SK-N-SH treated with all-trans-retinoic acid at 6 μM for 48 hours (cell line): ENCODE measurements at regions not wholly inside any gene's neighbourhood (a gene's known extent, or its start where the extent isn't known, plus 50 kb on each side); places are given as distances from the start of the nearest gene placed in this dataset.

ENCODE experiments used
- ATAC-seq: fragments of 200-7000 bp; cut with Tn5 transposase; 3 replicates; pipeline ENCODE4 v1.9.1; 2020; ENCODE audit warnings: mild to moderate bottlenecking, moderate library complexity
- ARNTL ChIP-seq: fragments of 450-650 bp; formaldehyde crosslinking; IDR thresholded peaks from 2 replicates; pipeline ENCODE4 v1.5.0; 2020; ENCODE audit warnings: low read depth, mild to moderate bottlenecking, moderate library complexity, borderline replicate concordance
- BACH2 ChIP-seq: fragments of 250-450 bp; sonication (Bioruptor Pico); IDR thresholded peaks from 2 replicates; pipeline ENCODE4 v1.9.0; 2021; ENCODE audit warnings: mild to moderate bottlenecking, borderline replicate concordance
- CREB5 ChIP-seq: fragments of 250-450 bp; sonication (Bioruptor Pico); IDR thresholded peaks from 2 replicates; pipeline ENCODE4 v1.5.1; 2020; ENCODE audit warnings: low read depth, mild to moderate bottlenecking, moderate library complexity
- CSDC2 ChIP-seq: fragments of 250-450 bp; sonication (Bioruptor Pico); IDR thresholded peaks from 2 replicates; pipeline ENCODE4 v1.5.0; 2020; ENCODE audit warnings: mild to moderate bottlenecking, moderate library complexity
- ESRRG ChIP-seq: fragments of 250-450 bp; sonication (Bioruptor Pico); IDR thresholded peaks from 2 replicates; pipeline ENCODE4 v1.6.1; 2021; ENCODE audit warnings: mild to moderate bottlenecking
- GLIS3 ChIP-seq: fragments of 250-450 bp; sonication (Bioruptor Pico); IDR thresholded peaks from 2 replicates; pipeline ENCODE4 v1.5.0; 2020; ENCODE audit warnings: mild to moderate bottlenecking, moderate library complexity
- ISL1 ChIP-seq: fragments of 250-450 bp; sonication (Bioruptor Pico); IDR thresholded peaks from 2 replicates; pipeline ENCODE4 v2.1.2; 2022; ENCODE audit warnings: mild to moderate bottlenecking, moderate library complexity
- OSR1 ChIP-seq: fragments of 250-450 bp; sonication (Bioruptor Pico); IDR thresholded peaks from 2 replicates; pipeline ENCODE4 v1.8.0; 2022; ENCODE audit warnings: moderate library complexity, mild to moderate bottlenecking, inconsistent platforms
- PPARA ChIP-seq: fragments of 250-450 bp; sonication (Bioruptor Pico); IDR thresholded peaks from 2 replicates; pipeline ENCODE4 v1.5.0; 2020; ENCODE audit warnings: mild to moderate bottlenecking, borderline replicate concordance
- SNAI2 ChIP-seq: fragments of 250-450 bp; sonication (Bioruptor Pico); IDR thresholded peaks from 2 replicates; pipeline ENCODE4 v1.5.0; 2020; ENCODE audit warnings: mild to moderate bottlenecking, moderate library complexity
- TCF4 ChIP-seq: fragments of 250-450 bp; sonication (Bioruptor Pico); IDR thresholded peaks from 2 replicates; pipeline ENCODE4 v1.8.0; 2021; ENCODE audit warnings: mild to moderate bottlenecking, moderate library complexity, borderline replicate concordance
- TOX ChIP-seq: fragments of 250-450 bp; sonication (Bioruptor Pico); IDR thresholded peaks from 2 replicates; pipeline ENCODE4 v1.8.0; 2021; ENCODE audit warnings: mild to moderate bottlenecking, moderate library complexity, borderline replicate concordance
- ZFP3 ChIP-seq: fragments of 250-450 bp; sonication (Bioruptor Pico); IDR thresholded peaks from 2 replicates; pipeline ENCODE4 v1.5.0; 2020; ENCODE audit warnings: mild to moderate bottlenecking, moderate library complexity
- ZFP30 ChIP-seq: fragments of 450-650 bp; formaldehyde crosslinking; IDR thresholded peaks from 2 replicates; pipeline ENCODE4 v1.5.0; 2022; ENCODE audit warnings: mild to moderate bottlenecking, moderate library complexity
- ZNF70 ChIP-seq: fragments of 450-650 bp; formaldehyde crosslinking; IDR thresholded peaks from 2 replicates; pipeline ENCODE4 v1.5.0; 2020; ENCODE audit warnings: mild to moderate bottlenecking, moderate library complexity
- TF ChIP-seq, protein P1 (sequence below): fragments of 250-450 bp; sonication (Bioruptor Pico); IDR thresholded peaks from 2 replicates; pipeline ENCODE4 v1.8.0; 2020; ENCODE audit warnings: mild to moderate bottlenecking, moderate library complexity, borderline replicate concordance
- TF ChIP-seq, protein P2 (sequence below): fragments of 250-450 bp; sonication (Bioruptor Pico); IDR thresholded peaks from 2 replicates; pipeline ENCODE4 v1.5.1; 2021; ENCODE audit warnings: mild to moderate bottlenecking, moderate library complexity
- TF ChIP-seq, protein P3 (sequence below): fragments of 250-450 bp; sonication (Bioruptor Pico); IDR thresholded peaks from 2 replicates; pipeline ENCODE4 v1.5.0; 2020; ENCODE audit warnings: mild to moderate bottlenecking, moderate library complexity

DNA sequence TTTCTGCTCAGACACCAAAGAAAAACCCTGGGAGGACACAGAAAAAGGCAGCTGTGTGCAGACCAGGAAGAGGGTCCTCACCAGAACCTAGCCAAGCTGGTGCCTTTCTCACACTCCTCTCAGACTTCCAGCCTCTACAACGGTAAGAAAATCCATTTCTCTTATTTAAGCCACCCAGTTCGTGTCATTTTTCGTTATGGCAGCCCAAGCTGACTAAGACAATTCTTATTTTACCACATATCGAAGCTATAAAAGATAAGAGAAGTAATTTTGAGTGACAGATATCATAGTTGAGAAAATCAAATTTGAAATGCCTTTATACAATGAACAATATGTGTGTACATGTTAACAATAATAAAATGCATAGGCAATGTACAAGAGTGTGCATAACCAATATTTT is 219.5 kb downstream of the CBLN2 start:
- TF ChIP-seq, protein P1, sequence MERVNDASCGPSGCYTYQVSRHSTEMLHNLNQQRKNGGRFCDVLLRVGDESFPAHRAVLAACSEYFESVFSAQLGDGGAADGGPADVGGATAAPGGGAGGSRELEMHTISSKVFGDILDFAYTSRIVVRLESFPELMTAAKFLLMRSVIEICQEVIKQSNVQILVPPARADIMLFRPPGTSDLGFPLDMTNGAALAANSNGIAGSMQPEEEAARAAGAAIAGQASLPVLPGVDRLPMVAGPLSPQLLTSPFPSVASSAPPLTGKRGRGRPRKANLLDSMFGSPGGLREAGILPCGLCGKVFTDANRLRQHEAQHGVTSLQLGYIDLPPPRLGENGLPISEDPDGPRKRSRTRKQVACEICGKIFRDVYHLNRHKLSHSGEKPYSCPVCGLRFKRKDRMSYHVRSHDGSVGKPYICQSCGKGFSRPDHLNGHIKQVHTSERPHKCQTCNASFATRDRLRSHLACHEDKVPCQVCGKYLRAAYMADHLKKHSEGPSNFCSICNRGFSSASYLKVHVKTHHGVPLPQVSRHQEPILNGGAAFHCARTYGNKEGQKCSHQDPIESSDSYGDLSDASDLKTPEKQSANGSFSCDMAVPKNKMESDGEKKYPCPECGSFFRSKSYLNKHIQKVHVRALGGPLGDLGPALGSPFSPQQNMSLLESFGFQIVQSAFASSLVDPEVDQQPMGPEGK (CRISPR knock-in tag), result no peak
- no peak for TF ChIP-seq ZFP30
- TF ChIP-seq, protein P2, sequence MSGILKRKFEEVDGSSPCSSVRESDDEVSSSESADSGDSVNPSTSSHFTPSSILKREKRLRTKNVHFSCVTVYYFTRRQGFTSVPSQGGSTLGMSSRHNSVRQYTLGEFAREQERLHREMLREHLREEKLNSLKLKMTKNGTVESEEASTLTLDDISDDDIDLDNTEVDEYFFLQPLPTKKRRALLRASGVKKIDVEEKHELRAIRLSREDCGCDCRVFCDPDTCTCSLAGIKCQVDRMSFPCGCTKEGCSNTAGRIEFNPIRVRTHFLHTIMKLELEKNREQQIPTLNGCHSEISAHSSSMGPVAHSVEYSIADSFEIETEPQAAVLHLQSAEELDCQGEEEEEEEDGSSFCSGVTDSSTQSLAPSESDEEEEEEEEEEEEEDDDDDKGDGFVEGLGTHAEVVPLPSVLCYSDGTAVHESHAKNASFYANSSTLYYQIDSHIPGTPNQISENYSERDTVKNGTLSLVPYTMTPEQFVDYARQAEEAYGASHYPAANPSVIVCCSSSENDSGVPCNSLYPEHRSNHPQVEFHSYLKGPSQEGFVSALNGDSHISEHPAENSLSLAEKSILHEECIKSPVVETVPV (CRISPR knock-in tag), result no peak
- no peak for TF ChIP-seq SNAI2 (CRISPR knock-in tag)
- TF ChIP-seq ZNF70 (CRISPR knock-in tag), result no peak
- no peak for TF ChIP-seq TOX (CRISPR knock-in tag)
- no peak for TF ChIP-seq BACH2 (CRISPR knock-in tag)
- TF ChIP-seq, protein P3, sequence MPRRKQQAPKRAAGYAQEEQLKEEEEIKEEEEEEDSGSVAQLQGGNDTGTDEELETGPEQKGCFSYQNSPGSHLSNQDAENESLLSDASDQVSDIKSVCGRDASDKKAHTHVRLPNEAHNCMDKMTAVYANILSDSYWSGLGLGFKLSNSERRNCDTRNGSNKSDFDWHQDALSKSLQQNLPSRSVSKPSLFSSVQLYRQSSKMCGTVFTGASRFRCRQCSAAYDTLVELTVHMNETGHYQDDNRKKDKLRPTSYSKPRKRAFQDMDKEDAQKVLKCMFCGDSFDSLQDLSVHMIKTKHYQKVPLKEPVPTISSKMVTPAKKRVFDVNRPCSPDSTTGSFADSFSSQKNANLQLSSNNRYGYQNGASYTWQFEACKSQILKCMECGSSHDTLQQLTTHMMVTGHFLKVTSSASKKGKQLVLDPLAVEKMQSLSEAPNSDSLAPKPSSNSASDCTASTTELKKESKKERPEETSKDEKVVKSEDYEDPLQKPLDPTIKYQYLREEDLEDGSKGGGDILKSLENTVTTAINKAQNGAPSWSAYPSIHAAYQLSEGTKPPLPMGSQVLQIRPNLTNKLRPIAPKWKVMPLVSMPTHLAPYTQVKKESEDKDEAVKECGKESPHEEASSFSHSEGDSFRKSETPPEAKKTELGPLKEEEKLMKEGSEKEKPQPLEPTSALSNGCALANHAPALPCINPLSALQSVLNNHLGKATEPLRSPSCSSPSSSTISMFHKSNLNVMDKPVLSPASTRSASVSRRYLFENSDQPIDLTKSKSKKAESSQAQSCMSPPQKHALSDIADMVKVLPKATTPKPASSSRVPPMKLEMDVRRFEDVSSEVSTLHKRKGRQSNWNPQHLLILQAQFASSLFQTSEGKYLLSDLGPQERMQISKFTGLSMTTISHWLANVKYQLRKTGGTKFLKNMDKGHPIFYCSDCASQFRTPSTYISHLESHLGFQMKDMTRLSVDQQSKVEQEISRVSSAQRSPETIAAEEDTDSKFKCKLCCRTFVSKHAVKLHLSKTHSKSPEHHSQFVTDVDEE (CRISPR knock-in tag), result no peak
- no peak for ATAC-seq

- TF ChIP-seq ESRRG (no peak), ZFP30 (no peak), SNAI2 (CRISPR knock-in tag) (no peak)
- TF ChIP-seq, protein P3 (CRISPR knock-in tag), result no peak
- ATAC-seq, result no peak
Measured at GRCh38 chr18:72316497-72316896, 227.6 kb downstream of the CBLN2 start.

DNA sequence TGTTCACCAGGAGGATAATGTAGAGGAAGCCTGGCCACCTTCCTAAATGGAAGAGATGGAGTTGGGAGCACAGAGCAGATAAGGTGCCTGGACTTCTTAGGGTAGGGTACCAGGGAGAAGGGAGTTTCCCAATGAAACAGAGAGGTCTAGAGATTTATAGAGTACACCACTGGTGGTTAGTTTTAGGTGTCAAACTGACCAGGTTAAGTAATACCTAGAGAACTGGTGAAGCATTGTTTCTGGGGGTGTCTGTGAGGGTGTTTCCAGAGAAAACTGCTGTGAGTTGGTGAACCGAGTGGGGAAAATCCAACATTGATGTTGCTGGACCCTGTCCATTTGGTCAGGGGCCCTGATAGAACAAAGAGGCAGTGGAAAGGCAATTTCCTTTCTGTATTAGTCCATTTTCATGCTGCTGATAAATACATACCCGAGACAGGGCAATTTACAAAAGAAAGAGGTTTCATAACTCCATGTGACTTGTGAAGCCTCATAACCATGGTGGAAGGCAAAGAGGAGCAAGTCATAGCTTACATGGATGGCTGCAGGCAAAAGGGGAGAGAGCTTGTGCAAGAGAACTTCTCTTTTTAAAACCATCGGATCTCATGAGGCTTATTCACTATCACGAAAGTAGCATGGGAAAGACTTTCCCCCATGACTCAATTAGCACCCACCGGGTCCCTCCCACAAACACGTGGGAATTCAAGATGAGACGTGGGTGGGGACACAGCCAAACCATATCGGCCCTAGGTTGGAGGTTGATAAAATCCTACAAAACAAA is 260.8 kb downstream of the CBLN2 start:
- TF ChIP-seq TCF4 (no peak), OSR1 (no peak), TOX (CRISPR knock-in tag) (no peak), ZFP3 (CRISPR knock-in tag) (no peak), ISL1 (CRISPR knock-in tag) (no peak), PPARA (CRISPR knock-in tag) (no peak), ARNTL (CRISPR knock-in tag) (no peak), GLIS3 (CRISPR knock-in tag) (no peak), BACH2 (CRISPR knock-in tag) (no peak), CSDC2 (CRISPR knock-in tag) (no peak), ESRRG (no peak), CREB5 (CRISPR knock-in tag) (no peak)
- TF ChIP-seq, protein P1 (CRISPR knock-in tag), result no peak
- ATAC-seq, result no peak
